ENCODE measurements at regions not wholly inside any gene's neighbourhood (a gene's known extent, or its start where the extent isn't known, plus 50 kb on each side); places are given as distances from the start of the nearest gene placed in this dataset.

GRCh38 chr4:163776957-163777356 lies 282.5 kb downstream of the TMA16 start:
- Histone ChIP-seq H3K9me3 (no peaks in the 10 kb centered on the region), H3K4me3 (no peak overlapping the region), H3K4me1 (ENCODE audit: low read depth) (no peaks in the 10 kb centered on the region), H3K36me3 (ENCODE audit: low read depth) (no peaks in the 10 kb centered on the region)
- DNase-seq = no peak
- ATAC-seq = no peak
- TF ChIP-seq CTCF (IDR thresholded peaks at IDR 0.05) = no peak
- intact Hi-C loops (cut with DNase I, micrococcal nuclease) = no loop called here

- DNase-seq (no peak), ATAC-seq (no peak)
- no peak overlapping the region for H3K4me3 ChIP-seq
- no peak for TF ChIP-seq CTCF (IDR thresholded peaks at IDR 0.05)
- H3K9me3 ChIP-seq = no peaks in the 10 kb centered on the region
- intact Hi-C loops (cut with DNase I, micrococcal nuclease) = no loop called here
- no peaks in the 10 kb centered on the region for H3K36me3 ChIP-seq (ENCODE audit: low read depth)
- H3K4me1 ChIP-seq (ENCODE audit: low read depth) = no peaks in the 10 kb centered on the region
Measured at GRCh38 chr4:163781726-163782125, 287.2 kb downstream of the TMA16 start.

- Histone ChIP-seq H3K36me3 (ENCODE audit: low read depth) (no peaks in the 10 kb centered on the region), H3K9me3 (no peaks in the 10 kb centered on the region), H3K4me3 (no peak overlapping the region), H3K4me1 (ENCODE audit: low read depth) (no peaks in the 10 kb centered on the region)
- DNase-seq (no peak), ATAC-seq (no peak)
- intact Hi-C loops (cut with DNase I, micrococcal nuclease) = no loop called here
- TF ChIP-seq CTCF (IDR thresholded peaks at IDR 0.05) = no peak
Measured at GRCh38 chr4:163790231-163790630, 295.7 kb downstream of the TMA16 start.

- Histone ChIP-seq H3K4me3 (no peak overlapping the region), H3K36me3 (ENCODE audit: low read depth) (no peaks in the 10 kb centered on the region), H3K9me3 (no peaks in the 10 kb centered on the region), H3K4me1 (ENCODE audit: low read depth) (no peaks in the 10 kb centered on the region)
- intact Hi-C loops (cut with DNase I, micrococcal nuclease) = no loop called here
- no peak for ATAC-seq
- TF ChIP-seq CTCF (IDR thresholded peaks at IDR 0.05) = no peak
- DNase-seq = no peak
Measured at GRCh38 chr4:163795885-163796284, 301.4 kb downstream of the TMA16 start.

- TF ChIP-seq CTCF (IDR thresholded peaks at IDR 0.05) = no peak
- ATAC-seq (no peak), DNase-seq (no peak)
- intact Hi-C loops (cut with DNase I, micrococcal nuclease) = no loop called here
- Histone ChIP-seq H3K9me3 (no peaks in the 10 kb centered on the region), H3K4me1 (ENCODE audit: low read depth) (no peaks in the 10 kb centered on the region), H3K4me3 (no peak overlapping the region), H3K36me3 (ENCODE audit: low read depth) (no peaks in the 10 kb centered on the region)
Measured at GRCh38 chr4:163804001-163804400, 309.5 kb downstream of the TMA16 start.

- no peaks in the 10 kb centered on the region for H3K4me1 ChIP-seq (ENCODE audit: low read depth)
- no peak for TF ChIP-seq CTCF (IDR thresholded peaks at IDR 0.05)
- ATAC-seq (no peak), DNase-seq (no peak)
- H3K36me3 ChIP-seq (ENCODE audit: low read depth) = no peaks in the 10 kb centered on the region
- no peaks in the 10 kb centered on the region for H3K9me3 ChIP-seq
- intact Hi-C loops (cut with DNase I, micrococcal nuclease) = no loop called here
- no peak overlapping the region for H3K4me3 ChIP-seq
Measured at GRCh38 chr4:163806653-163807052, 312.2 kb downstream of the TMA16 start.
